GM19467 (cell line): ENCODE measurements at regions not wholly inside any gene's neighbourhood (a gene's known extent, or its start where the extent isn't known, plus 50 kb on each side); places are given as distances from the start of the nearest gene placed in this dataset.
A peak's percentile ranks its signal among the peaks of the same experiment; 100 is the strongest.

Experiments used
- ATAC-seq: cut with Tn5 transposase; IDR thresholded peaks from one replicate; pipeline ENCODE4 v1.9.1; 2021; ENCODE audit warnings: mild to moderate bottlenecking, moderate library complexity; ENCODE audit not compliant: unreplicated experiment

DNA sequence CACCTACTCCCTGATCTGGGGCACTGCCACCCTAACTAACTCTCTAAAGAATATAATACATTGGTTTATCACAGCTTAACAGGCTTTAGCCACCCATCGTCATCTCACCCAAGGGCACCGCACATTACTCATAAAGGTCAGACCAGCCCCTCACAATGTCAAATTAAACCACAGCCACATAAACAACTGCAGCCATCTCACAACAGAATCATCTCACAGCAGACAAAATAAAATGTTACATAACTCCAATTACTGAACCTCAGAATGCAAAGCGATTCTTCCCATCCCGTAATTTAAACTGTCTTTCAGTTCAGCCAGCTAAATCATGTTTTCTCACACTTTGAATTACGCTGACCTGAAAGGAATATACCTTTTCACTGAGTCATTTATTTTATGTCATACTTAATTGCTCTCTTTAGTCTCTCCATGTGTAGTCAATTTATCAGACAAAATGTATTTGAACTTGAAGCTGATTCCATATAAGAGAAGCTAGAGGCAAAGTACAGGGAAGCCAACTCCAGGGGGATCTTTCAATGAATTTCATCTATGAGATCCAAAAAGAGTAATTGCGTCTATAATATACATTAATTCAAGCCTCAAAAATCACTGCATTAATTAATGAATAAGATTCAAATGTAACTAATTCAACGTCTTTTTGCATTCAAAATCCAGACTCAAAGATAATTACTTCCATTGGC is 96.9 kb upstream of the NEBL start:
- ATAC-seq = no peak

- ATAC-seq = no peak
Measured at GRCh38 chr10:20993389-20993788, 96.3 kb upstream of the NEBL start.

GRCh38 chr10:20991526-20991925 is 94.4 kb upstream of the NEBL start:
- no peak for ATAC-seq

- no peak for ATAC-seq
Measured at GRCh38 chr10:20990604-20991003, 93.5 kb upstream of the NEBL start.

- ATAC-seq = no peak
Measured at GRCh38 chr10:20988357-20988983, 91.4 kb upstream of the NEBL start.

- no peak for ATAC-seq
Measured at GRCh38 chr10:20986049-20986448, 88.9 kb upstream of the NEBL start.

- ATAC-seq = no peak
Measured at GRCh38 chr10:20984662-20985061, 87.6 kb upstream of the NEBL start.

GRCh38 chr10:20981419-20981953 is 84.4 kb upstream of the NEBL start:
- no peak for ATAC-seq

DNA sequence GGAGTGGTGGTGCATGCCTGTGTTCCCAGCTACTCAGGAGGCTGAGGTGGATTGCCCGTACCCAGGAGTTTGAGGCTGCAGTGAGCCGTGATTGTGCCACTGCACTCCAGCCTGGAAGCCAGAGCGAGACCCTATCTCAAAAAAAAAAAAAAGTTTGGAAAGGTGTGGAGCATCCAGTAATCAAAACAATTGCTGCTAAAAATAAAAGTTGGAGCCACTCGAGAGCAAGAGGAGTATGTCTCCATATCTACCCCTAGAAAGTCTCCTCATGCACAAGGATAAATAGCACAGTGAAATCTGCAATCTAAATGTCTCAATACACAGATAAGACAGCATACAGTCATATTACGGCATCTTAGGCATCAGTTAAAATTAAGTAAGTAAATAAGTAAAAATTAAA is 81.5 kb upstream of the NEBL start:
- no peak for ATAC-seq

DNA sequence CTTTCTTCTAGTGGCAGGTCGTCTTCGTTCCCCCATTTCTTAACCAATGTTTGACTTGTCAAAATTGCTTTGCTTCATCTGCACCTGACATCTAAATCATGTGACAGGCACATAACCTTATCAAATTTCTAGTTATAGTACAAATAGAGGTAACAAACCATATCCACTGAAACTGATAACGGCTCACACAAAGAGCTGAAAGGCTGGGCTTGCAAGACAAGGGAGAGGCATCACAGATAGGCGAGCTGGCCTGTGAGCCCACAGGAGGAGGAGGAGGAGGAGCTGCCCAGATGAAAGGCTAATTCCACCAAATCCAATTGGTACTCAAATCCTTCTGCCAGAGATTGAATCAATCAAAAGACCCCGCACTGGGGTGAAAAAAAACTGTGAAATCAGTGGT is 80.2 kb upstream of the NEBL start:
- no peak for ATAC-seq

DNA sequence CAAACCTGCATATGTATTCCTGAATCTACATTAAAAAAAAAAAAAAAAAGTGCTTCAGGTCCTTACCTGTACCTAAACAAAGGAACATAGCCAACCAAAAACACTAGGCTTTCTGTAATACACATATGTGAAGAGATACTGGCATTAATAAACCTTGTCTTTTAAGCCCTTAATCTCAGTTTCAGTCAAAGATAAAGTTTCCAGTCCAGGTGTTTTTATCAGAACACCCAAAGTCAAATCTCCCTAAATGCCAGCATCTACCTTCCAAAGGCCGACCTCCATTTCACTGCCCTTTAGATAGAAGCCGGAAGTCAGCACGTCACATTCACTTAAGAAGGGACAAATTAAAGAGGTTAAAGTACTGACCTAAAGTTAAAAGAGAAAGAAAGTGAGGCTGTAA is 79.8 kb upstream of the NEBL start:
- ATAC-seq = no peak

GRCh38 chr10:20976390-20976789 is 79.3 kb upstream of the NEBL start:
- no peak for ATAC-seq

DNA sequence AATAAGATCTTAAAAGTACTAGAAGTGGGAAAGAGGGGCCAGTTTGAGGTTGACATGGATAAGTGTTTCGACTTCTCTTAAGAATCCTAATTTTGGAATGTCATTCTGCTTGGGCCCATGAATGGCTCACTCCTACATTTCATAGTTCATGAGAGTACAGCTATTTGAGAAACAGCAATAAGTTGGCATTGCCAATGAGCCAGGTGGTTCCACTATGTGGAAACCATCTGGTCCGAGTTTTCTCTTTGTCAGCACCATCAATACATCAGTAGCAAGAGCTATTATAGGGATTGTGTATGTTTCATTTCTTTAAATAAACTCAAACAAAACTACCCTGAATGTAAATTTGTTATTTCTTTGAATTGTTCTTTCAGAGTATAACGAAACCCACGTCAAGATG is 78.1 kb upstream of the NEBL start:
- no peak for ATAC-seq

DNA sequence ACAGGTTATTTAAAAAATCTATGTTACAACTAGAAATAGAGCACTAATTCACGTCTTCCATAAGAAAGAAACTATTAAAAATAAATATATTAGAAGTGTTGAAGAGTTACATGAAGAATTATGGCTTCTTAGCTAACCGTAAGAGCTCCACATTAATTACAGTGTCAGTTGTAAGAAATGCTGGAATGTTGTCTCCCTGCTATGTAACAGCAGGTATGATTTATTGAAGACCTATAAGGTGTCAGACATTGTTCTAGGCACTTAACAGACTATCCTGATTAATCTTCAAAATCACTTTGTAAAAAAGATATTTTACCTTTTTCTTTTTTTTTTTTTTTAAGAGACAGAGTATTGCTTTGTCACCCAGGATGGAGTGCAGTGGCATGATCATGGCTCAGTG is 75.8 kb upstream of the NEBL start:
- ATAC-seq = no peak

DNA sequence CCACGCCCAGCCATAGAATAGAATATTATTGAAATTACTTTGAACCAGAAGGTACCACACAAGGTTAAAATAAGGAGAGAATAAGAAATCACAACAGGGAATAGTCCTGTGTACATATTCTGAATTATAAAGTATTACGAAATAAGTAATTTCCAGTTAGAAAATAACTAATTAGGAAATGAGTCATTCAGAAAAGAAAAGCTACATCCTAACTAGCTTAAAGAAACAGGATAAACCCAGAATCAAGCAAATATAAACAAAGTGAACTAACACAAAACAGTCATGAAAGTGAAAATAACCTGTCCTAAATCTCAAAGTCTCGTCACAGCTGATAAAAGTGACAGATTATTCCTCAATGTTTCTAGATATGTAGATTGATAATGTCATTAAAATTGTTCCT is 74.8 kb upstream of the NEBL start:
- no peak for ATAC-seq

DNA sequence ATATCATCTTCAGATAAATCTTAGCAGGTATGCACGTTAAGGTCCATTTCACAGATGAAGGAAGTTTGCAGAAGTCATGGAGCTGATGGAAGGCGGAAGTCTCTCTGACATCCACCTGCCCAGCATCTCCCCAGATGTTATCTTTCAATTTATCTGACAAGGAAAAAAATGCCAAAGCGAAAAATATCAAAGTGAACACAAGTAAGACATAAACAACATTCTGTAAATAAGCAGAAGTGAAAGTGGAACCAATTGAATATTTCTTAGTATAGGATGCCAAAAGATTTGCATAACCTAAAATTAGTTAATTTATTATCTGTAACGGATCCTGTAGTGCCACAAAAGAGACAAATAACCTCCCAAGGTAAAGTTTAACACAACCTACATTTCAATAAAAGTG is 73.6 kb upstream of the NEBL start:
- ATAC-seq = peak; percentile 96

- ATAC-seq = no peak
Measured at GRCh38 chr10:20970044-20970443, 72.9 kb upstream of the NEBL start.

- ATAC-seq = no peak
Measured at GRCh38 chr10:20966426-20966825, 69.3 kb upstream of the NEBL start.

- ATAC-seq = no peak
Measured at GRCh38 chr10:20963721-20964595, 66.8 kb upstream of the NEBL start.

- no peak for ATAC-seq
Measured at GRCh38 chr10:20963056-20963455, 65.9 kb upstream of the NEBL start.

DNA sequence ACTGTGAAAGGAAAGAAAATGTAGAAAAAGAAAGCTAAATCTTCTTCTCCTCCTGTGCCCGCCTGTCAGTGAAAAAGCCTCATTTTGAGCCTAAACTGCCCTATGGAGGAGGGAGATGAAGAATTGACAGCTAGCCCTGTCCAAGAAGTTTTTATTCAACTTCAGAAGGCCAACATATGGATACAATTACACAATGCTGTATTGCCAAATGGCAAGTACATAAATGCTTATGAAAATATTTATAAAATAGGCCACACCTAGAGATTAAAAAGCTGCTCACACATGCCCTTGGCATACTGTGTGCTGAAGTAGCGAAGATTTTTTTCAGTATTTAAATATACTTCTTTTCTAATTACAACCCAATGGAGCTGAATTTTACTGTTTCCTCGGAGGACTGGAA is 65.1 kb upstream of the NEBL start:
- ATAC-seq = no peak

- ATAC-seq = no peak
Measured at GRCh38 chr10:20959242-20959641, 62.1 kb upstream of the NEBL start.
